Osteocyte (in vitro differentiated cells): ENCODE measurements at regions not wholly inside any gene's neighbourhood (a gene's known extent, or its start where the extent isn't known, plus 50 kb on each side); places are given as distances from the start of the nearest gene placed in this dataset.

Experiments used
- DNase-seq: peaks from one replicate; pipeline ENCODE4 v3.0.0; 2021; ENCODE audit warnings: mixed read lengths; ENCODE audit not compliant: unreplicated experiment; ENCODE audit errors: extremely low spot score
- H3K27ac Mint-ChIP-seq: one replicate; pipeline ENCODE4 v1.8.0; 2021; ENCODE audit warnings: mild to moderate bottlenecking, mixed read lengths; ENCODE audit not compliant: unreplicated experiment
- H3K27me3 Mint-ChIP-seq: one replicate; pipeline ENCODE4 v1.8.0; 2021; ENCODE audit warnings: mixed read lengths; ENCODE audit not compliant: unreplicated experiment
- H3K36me3 Mint-ChIP-seq: one replicate; pipeline ENCODE4 v1.8.0; 2021; ENCODE audit warnings: mixed read lengths; ENCODE audit not compliant: unreplicated experiment
- H3K4me1 Mint-ChIP-seq: one replicate; pipeline ENCODE4 v1.8.0; 2021; ENCODE audit warnings: mixed read lengths; ENCODE audit not compliant: unreplicated experiment
- H3K4me3 Mint-ChIP-seq: one replicate; pipeline ENCODE4 v1.8.0; 2021; ENCODE audit warnings: mild to moderate bottlenecking, moderate library complexity, mixed read lengths; ENCODE audit not compliant: unreplicated experiment
- H3K9me3 Mint-ChIP-seq: one replicate; pipeline ENCODE4 v1.8.0; 2021; ENCODE audit warnings: mixed read lengths; ENCODE audit not compliant: unreplicated experiment
- TF ChIP-seq, protein P1 (sequence below): fragments of 200-600 bp; sonication (generic); IDR thresholded peaks from 2 replicates; pipeline ENCODE4 v1.5.0; 2021; ENCODE audit warnings: antibody characterized with exemption, mild to moderate bottlenecking, moderate library complexity

DNA sequence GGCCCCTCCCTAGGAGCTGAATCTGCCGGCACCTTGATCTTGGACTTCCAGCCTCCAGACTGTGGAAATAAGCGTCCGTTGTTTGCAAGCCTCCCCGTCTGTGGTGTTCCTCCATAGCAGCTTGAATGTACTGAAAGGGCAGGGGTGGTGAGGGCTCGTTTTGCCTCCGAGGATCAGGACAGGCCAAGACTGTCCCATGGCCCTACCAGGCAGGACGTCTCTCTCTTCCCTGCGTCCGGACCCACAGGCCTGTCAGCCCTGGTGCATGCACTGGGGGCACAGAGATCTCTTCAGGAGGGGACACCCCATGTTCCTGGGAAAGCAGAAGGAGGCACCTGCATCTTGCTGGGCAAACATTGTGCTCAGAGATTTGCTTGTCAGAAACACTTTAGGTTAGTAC lies 156.3 kb upstream of the C1orf174 start:
- DNase-seq: peak; percentile 75
- H3K4me1 Mint-ChIP-seq: no peaks in the 10 kb centered on the region
- no peak overlapping the region for H3K27ac Mint-ChIP-seq
- no peaks in the 10 kb centered on the region for H3K36me3 Mint-ChIP-seq
- H3K4me3 Mint-ChIP-seq: no peak overlapping the region
- TF ChIP-seq, protein P1, sequence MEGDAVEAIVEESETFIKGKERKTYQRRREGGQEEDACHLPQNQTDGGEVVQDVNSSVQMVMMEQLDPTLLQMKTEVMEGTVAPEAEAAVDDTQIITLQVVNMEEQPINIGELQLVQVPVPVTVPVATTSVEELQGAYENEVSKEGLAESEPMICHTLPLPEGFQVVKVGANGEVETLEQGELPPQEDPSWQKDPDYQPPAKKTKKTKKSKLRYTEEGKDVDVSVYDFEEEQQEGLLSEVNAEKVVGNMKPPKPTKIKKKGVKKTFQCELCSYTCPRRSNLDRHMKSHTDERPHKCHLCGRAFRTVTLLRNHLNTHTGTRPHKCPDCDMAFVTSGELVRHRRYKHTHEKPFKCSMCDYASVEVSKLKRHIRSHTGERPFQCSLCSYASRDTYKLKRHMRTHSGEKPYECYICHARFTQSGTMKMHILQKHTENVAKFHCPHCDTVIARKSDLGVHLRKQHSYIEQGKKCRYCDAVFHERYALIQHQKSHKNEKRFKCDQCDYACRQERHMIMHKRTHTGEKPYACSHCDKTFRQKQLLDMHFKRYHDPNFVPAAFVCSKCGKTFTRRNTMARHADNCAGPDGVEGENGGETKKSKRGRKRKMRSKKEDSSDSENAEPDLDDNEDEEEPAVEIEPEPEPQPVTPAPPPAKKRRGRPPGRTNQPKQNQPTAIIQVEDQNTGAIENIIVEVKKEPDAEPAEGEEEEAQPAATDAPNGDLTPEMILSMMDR: no peak
- H3K27me3 Mint-ChIP-seq: no peaks in the 10 kb centered on the region
- H3K9me3 Mint-ChIP-seq: peaks cover 11% of the 10 kb centered on the region

DNA sequence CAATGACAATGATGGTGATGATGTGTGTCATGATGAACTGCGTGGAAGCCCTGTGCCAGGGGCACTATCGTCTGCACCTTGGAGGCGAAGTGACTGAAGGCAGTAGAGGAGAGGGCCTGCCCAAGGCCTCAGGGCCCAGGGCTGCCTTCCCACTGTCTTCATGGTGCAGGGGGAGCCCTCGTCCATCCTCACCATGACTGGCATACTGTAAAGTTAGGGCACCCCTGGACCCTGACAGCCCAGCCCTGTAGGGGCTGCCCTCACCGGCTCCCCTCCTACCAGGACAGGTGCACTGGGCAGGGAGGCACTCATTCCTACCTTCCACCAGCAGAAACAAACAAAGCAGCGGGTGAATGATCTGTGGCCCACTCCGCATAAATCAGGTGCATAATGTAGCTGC lies 156.9 kb upstream of the C1orf174 start:
- Mint-ChIP-seq H3K4me1 (no peaks in the 10 kb centered on the region), H3K27ac (no peak overlapping the region), H3K36me3 (no peaks in the 10 kb centered on the region)

DNA sequence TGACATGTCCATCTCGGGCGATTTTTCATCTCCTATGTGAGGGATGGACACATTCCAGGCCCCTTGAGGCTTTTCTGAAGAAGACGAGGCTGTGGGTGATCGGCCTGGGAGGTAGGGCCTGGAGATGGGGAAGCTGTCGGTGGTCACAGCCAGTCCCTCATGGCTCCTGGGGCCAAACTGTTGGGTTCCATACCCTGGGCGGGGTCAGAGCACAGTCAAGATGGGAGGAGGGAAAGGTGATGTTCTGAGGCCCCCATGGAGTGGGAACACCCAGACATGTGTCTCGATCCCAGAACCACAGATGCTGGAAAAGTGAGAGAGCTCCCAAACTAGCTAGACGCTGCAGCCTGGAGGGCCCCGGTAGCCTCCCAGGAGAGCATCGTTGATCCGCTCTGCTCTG lies 157.5 kb upstream of the C1orf174 start:
- Mint-ChIP-seq H3K27me3 (no peaks in the 10 kb centered on the region), H3K9me3 (peaks cover 10% of the 10 kb centered on the region), H3K4me3 (no peak overlapping the region), H3K4me1 (no peaks in the 10 kb centered on the region), H3K36me3 (no peaks in the 10 kb centered on the region), H3K27ac (no peak overlapping the region)
- no peak for DNase-seq
- TF ChIP-seq, protein P1: no peak

More for the DNA sequence above, 156.9 kb upstream of the C1orf174 start:
- no peak for DNase-seq
- H3K9me3 Mint-ChIP-seq: peaks cover 11% of the 10 kb centered on the region
- H3K4me3 Mint-ChIP-seq: no peak overlapping the region
- TF ChIP-seq, protein P1: no peak
- H3K27me3 Mint-ChIP-seq: no peaks in the 10 kb centered on the region

DNA sequence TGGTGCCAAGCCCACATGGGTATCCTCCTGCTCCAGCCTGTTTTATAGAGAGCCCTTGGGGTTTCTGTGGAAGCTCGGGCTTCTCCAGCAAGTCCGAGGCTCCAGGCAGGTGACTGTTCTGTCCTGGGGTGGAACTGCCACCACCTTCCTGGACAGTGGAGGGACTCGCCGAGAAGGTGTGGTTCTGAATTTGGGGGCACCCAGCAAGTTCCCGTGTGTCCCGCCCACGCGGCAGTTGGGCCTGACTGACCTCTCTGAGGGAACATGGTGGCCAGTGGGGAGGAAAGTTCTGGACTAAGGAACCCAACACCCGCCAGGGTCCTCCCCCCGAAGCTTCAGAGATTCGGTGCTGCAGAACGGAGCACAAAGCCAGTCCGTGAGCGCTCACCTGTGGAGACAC lies 158.1 kb upstream of the C1orf174 start:
- TF ChIP-seq, protein P1: no peak
- Mint-ChIP-seq H3K27me3 (no peaks in the 10 kb centered on the region), H3K36me3 (no peaks in the 10 kb centered on the region), H3K9me3 (peaks cover 6% of the 10 kb centered on the region), H3K27ac (no peak overlapping the region), H3K4me3 (no peak overlapping the region), H3K4me1 (no peaks in the 10 kb centered on the region)
- DNase-seq: no peak

DNA sequence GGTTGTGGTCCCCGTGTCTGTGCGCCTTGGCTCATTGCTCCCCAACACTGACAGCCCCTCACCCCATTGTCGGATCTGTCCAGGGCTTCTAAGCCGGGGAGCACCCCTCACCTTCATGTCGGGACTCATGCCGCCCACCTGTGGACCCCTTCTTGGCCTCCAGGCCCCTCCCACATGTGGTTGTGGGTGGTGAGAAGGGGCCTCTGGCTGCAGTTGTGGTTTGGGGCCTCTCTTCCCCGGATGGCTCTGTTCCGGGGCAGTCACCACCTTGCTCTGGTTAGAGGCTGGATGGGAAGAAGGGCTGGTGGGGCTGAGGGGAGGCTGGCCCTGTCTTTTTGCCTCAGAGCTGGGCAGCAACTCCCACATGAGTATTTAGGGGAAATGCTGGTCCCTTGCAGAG lies 158.6 kb upstream of the C1orf174 start:
- H3K27ac Mint-ChIP-seq: no peak overlapping the region
- H3K36me3 Mint-ChIP-seq: no peaks in the 10 kb centered on the region
- H3K27me3 Mint-ChIP-seq: no peaks in the 10 kb centered on the region
- TF ChIP-seq, protein P1: no peak
- peaks cover 6% of the 10 kb centered on the region for H3K9me3 Mint-ChIP-seq
- H3K4me3 Mint-ChIP-seq: no peak overlapping the region
- no peak for DNase-seq
- no peaks in the 10 kb centered on the region for H3K4me1 Mint-ChIP-seq
